ENCODE measurements at regions not wholly inside any gene's neighbourhood (a gene's known extent, or its start where the extent isn't known, plus 50 kb on each side); places are given as distances from the start of the nearest gene placed in this dataset.

- Histone ChIP-seq H3K27ac (ENCODE audit: insufficient read depth, low read length) (no peak overlapping the region), H3K36me3 (ENCODE audit: control insufficient read depth, insufficient read depth, low read length) (no peaks in the 10 kb centered on the region), H3K14ac (replicated peaks; ENCODE audit: low read depth, low read length) (no peak overlapping the region), H3K27me3 (ENCODE audit: control insufficient read depth, insufficient read depth, low read length) (no peaks in the 10 kb centered on the region), H3K9me3 (ENCODE audit: control insufficient read depth, insufficient read depth, low read length) (no peaks in the 10 kb centered on the region), H2AK5ac (ENCODE audit: low read depth, low read length) (no peak overlapping the region), H3K23ac (ENCODE audit: low read depth, low read length) (no peak overlapping the region), H2BK15ac (ENCODE audit: low read depth, low read length) (no peak overlapping the region), H2BK20ac (ENCODE audit: low read depth, low read length) (no peak overlapping the region), H3K4me3 (ENCODE audit: insufficient read depth, low read depth, low read length) (no peak overlapping the region), H2AK9ac (replicated peaks; ENCODE audit: low read depth, low read length, poor library complexity) (no peak overlapping the region), H2BK120ac (ENCODE audit: low read depth, low read length) (no peak overlapping the region), H3K56ac (ENCODE audit: extremely low read depth, insufficient read depth, low read length) (no peak overlapping the region), H4K20me1 (ENCODE audit: insufficient read depth, low read length) (no peaks in the 10 kb centered on the region), H3K4ac (ENCODE audit: low read depth, low read length) (no peak overlapping the region), H3K4me1 (ENCODE audit: control insufficient read depth, insufficient read depth, low read length) (no peaks in the 10 kb centered on the region), H3K9ac (ENCODE audit: low read depth, low read length) (no peak overlapping the region), H3K79me1 (ENCODE audit: low read depth in 1 of 2, low read length in 2 of 2) (no peaks in the 10 kb centered on the region), H4K8ac (ENCODE audit: low read depth in 2 of 2, low read length in 2 of 2) (no peak overlapping the region), H3K9me1 (ENCODE audit: insufficient read depth, low read length) (no peaks in the 10 kb centered on the region), H2BK5ac (ENCODE audit: low read depth, low read length, poor library complexity, severe bottlenecking) (no peak overlapping the region), H2AFZ (replicated peaks; ENCODE audit: low read length, poor library complexity) (no peak overlapping the region), H3K4me2 (ENCODE audit: low read depth, low read length) (no peak overlapping the region), H4K91ac (ENCODE audit: insufficient read depth, low read depth, low read length) (no peak overlapping the region), H4K5ac (ENCODE audit: low read depth, low read length) (no peak overlapping the region), H3K18ac (ENCODE audit: low read depth, low read length) (no peak overlapping the region)
- ChIA-PET POLR2A (ENCODE audit: unreplicated experiment) (no interaction called here), CTCF (no interaction called here)
- BruUV-seq (replicated peaks), result no TSS peak
- DNase-seq (no peak), ATAC-seq (ENCODE audit: low read depth) (no peak)
- in situ Hi-C loops (cut with MboI; ENCODE audit: low sequenced_read_pairs), result no loop called here
- no peak for TF ChIP-seq NFE2L2 (IDR thresholded peaks at IDR 0.05; ENCODE audit: low read depth, low read length)
- TF ChIP-seq RAD21 (IDR thresholded peaks at IDR 0.05; ENCODE audit: low read length), result no peak
- no peak for TF ChIP-seq CHD1 (IDR thresholded peaks at IDR 0.05; ENCODE audit: low read depth, low read length)
- TF ChIP-seq MXI1 (IDR thresholded peaks at IDR 0.05; ENCODE audit: borderline replicate concordance, low read depth, low read length), result no peak
- TF ChIP-seq USF2 (IDR thresholded peaks at IDR 0.05; ENCODE audit: low read depth, low read length), result no peak
- TF ChIP-seq BHLHE40 (IDR thresholded peaks at IDR 0.05; ENCODE audit: low read depth, low read length), result no peak
- no peak for TF ChIP-seq SMC3 (IDR thresholded peaks at IDR 0.05; ENCODE audit: low read depth, low read length)
- no peak for TF ChIP-seq FOS (IDR thresholded peaks at IDR 0.05; ENCODE audit: low read depth, low read length)
- no peak for TF ChIP-seq MAZ (IDR thresholded peaks at IDR 0.05; ENCODE audit: borderline replicate concordance, low read depth, low read length)
- no peak for TF ChIP-seq POLR2A (IDR thresholded peaks at IDR 0.05; ENCODE audit: low read depth, low read length)
- no peak for TF ChIP-seq ELK1 (IDR thresholded peaks at IDR 0.05; ENCODE audit: borderline replicate concordance, low read depth, low read length)
- no peak for TF ChIP-seq CEBPB (IDR thresholded peaks at IDR 0.05; ENCODE audit: low read depth, low read length)
- TF ChIP-seq CTCF (conservative IDR thresholded peaks at IDR 0.05; ENCODE audit: low read depth, low read length), result no peak
- no peak for TF ChIP-seq RFX5 (IDR thresholded peaks at IDR 0.05; ENCODE audit: low read depth, low read length)
- no peak for TF ChIP-seq MAFK (IDR thresholded peaks at IDR 0.05; ENCODE audit: low read depth, low read length)
- TF ChIP-seq RCOR1 (IDR thresholded peaks at IDR 0.05; ENCODE audit: insufficient replicate concordance, low read length), result no peak
- dilution Hi-C loops (cut with HindIII; ENCODE audit: low sequenced_read_pairs, unreplicated experiment), result no loop called here
- intact Hi-C loops (cut with micrococcal nuclease), result no loop called here
These were observed 452.9 kb upstream of the AGA start for GRCh38 chr4:177895136-177895535.

Measured in IMR-90 (cell line).